OCI-LY3 (cell line): ENCODE measurements at regions not wholly inside any gene's neighbourhood (a gene's known extent, or its start where the extent isn't known, plus 50 kb on each side); places are given as distances from the start of the nearest gene placed in this dataset.

Source experiments
- EZH2phosphoT487 ChIP-seq: fragments of 200-600 bp; shearing (Covaris generic); IDR thresholded peaks from 2 replicates; pipeline ENCODE4 v1.6.1; 2018; ENCODE audit warnings: antibody characterized with exemption, mixed run types, low read depth
- TF ChIP-seq, protein P1 (sequence below): fragments of 200-600, 300-600 bp; sonication (generic); IDR thresholded peaks from 2 replicates; pipeline ENCODE4 v1.5.1; 2014; ENCODE audit warnings: antibody characterized with exemption, low read length, low read depth

DNA sequence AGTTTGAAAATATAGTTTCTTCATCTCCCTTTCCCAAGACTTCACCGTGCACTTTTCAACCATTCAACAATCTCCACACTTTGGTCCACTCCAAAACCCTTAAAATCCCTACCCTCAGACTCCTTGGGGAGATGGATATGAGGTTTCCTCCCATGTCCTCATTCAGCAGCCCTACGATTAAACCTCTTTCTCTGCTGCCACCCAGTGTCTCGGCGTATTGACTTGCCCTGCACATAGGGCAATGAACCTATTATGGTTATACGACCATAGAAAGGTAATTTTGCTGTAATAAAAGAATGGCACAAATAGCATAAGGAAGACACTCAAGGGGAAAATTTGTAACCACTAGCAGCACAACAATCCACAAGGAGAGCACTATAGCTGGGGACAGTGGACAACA lies 803.5 kb downstream of the TLE1 start:
- TF ChIP-seq, protein P1, sequence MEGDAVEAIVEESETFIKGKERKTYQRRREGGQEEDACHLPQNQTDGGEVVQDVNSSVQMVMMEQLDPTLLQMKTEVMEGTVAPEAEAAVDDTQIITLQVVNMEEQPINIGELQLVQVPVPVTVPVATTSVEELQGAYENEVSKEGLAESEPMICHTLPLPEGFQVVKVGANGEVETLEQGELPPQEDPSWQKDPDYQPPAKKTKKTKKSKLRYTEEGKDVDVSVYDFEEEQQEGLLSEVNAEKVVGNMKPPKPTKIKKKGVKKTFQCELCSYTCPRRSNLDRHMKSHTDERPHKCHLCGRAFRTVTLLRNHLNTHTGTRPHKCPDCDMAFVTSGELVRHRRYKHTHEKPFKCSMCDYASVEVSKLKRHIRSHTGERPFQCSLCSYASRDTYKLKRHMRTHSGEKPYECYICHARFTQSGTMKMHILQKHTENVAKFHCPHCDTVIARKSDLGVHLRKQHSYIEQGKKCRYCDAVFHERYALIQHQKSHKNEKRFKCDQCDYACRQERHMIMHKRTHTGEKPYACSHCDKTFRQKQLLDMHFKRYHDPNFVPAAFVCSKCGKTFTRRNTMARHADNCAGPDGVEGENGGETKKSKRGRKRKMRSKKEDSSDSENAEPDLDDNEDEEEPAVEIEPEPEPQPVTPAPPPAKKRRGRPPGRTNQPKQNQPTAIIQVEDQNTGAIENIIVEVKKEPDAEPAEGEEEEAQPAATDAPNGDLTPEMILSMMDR, result peak; percentile 47
- no peak for TF ChIP-seq EZH2phosphoT487
